VCaP (cell line): ENCODE measurements at regions not wholly inside any gene's neighbourhood (a gene's known extent, or its start where the extent isn't known, plus 50 kb on each side); places are given as distances from the start of the nearest gene placed in this dataset.

ENCODE experiments used
- H3K27ac ChIP-seq: fragments of 450-650 bp; 2 replicates; pipeline ENCODE4 v1.5.1; 2017
- CTCF ChIP-seq: fragments of 450-650 bp; conservative IDR thresholded peaks from 2 replicates; pipeline ENCODE4 v1.5.1; 2017; ENCODE audit warnings: mild to moderate bottlenecking, moderate library complexity

DNA sequence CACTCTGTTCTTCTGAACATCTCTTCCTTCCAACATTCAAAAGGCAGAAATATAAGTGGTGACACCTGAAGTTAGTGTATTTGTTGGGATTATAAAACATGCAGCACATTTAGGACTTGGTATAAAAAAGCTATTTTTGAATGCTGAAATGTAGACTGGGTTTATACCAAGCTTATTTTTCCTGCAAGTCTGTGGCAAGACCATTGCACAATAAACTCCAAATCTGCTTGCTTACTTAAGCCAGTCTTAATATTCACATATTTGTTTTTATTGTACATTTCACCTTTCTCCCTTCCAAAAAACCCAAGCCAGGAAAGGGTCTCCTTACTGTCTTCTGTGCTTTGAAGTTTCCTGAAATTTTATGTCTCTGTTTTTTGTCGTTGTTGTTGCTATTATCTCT, 63.7 kb downstream of the FHIP1A start:
- no peak overlapping the region for H3K27ac ChIP-seq
- no peak for TF ChIP-seq CTCF

DNA sequence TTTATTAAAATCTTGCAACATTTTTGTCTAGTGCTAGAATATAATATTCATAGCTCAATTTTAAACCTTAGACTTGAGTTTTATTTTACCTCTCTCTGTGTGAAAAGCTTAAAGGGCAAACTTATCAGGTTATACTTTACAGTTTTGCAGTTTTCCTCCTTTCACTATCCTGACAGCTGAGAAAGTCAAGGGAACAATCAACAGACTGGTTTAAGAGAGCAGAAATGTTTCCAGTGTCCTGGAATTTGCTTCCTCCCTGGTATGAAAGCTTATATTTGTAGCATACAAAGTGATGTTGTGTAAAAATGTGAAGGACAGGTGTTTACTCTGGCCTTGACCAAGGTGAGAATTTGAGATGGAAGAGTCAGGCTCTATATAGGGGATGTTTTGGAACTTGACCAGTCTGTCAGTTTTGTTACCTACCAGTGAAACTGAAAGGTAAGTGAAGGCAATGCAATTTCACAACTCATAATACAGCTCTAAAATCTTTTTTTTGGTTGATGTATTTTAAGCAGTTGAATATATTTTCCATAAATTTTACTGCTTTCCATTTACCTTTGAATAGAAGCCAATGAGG, 64.6 kb downstream of the FHIP1A start:
- no peak for TF ChIP-seq CTCF
- H3K27ac ChIP-seq = no peak overlapping the region

DNA sequence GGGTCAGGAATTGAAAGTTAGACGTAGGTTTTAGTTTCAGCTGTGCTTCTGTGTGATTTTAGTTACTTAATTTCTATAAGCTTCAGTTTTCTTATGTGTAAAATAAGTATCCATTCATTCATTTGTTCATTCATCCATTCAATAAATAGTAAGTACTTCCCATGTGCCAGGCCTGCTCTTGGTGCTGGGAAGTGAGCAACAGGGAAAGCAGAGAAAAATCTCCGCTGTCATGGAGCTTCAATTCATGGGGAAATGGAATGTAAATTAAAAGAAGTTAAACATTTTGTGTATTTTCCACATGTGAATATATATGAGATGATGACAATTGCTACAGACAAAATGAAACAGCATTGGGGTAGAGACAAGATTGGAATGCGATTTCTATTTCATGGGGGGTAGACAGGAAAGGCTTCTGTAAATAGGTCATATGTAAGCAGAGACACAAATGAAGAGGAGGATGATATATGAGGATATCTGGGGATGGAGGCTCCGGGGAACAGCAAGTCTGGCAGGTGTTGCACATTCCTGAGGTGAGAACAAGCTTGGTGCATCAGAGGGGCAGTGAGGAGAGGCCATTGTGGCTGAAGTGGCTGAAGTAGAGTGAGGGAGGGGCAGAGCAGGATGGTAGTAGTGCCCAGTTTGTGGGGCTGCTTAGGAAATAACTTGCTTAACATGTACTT, 66.2 kb downstream of the FHIP1A start:
- TF ChIP-seq CTCF = no peak
- no peak overlapping the region for H3K27ac ChIP-seq

- TF ChIP-seq CTCF = no peak
- no peak overlapping the region for H3K27ac ChIP-seq
These were observed 72.8 kb downstream of the FHIP1A start for GRCh38 chr4:151481813-151482212.

GRCh38 chr4:151484396-151485102, 75.6 kb downstream of the FHIP1A start:
- TF ChIP-seq CTCF = no peak
- H3K27ac ChIP-seq = no peak overlapping the region

DNA sequence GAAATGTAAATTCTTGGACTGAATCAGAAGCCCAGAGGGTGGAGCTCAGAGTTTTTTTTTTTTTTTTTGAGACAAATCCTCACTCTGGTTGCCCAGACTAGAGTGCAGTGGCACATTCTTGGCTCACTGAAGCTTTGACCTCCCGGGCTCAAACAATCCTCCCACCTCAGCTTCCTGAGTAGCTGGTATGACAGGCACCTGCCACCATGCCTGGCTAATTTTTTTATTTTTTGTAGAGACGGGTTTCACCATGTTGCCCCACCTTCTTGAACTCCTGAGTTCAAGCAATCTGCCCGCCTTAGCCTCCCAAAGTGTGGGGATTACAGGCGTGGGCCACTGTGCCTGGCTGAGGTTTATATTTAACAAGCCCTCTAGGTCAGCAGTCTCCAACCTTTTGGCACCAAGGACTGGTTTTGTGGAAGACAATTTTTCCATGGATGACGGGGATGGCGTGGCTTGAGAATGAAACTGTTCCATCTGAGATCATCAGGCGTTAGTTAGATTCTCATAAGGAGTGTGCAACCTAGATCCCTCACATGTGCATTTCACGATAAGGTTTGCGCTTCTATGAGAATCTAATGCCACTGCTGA, 76.7 kb downstream of the FHIP1A start:
- no peak overlapping the region for H3K27ac ChIP-seq
- TF ChIP-seq CTCF = no peak

- TF ChIP-seq CTCF = no peak
- no peak overlapping the region for H3K27ac ChIP-seq
These were observed 77.2 kb downstream of the FHIP1A start for GRCh38 chr4:151486168-151486567.
